NCI-H345 treated with DMSO at 0.1 percent for 48 hours (cell line): ENCODE measurements at regions not wholly inside any gene's neighbourhood (a gene's known extent, or its start where the extent isn't known, plus 50 kb on each side); places are given as distances from the start of the nearest gene placed in this dataset.
"Not testable (repeated sequence)": the region's sequence is repeated elsewhere in the genome, so short reads cannot be mapped to it uniquely, and the experiment has no call there.

Source experiments
- DNase-seq: peaks from one replicate; lab custom pipeline; 2025; ENCODE audit not compliant: unreplicated experiment; lab: John Stamatoyannopoulos, UW

GRCh38 chr3:26061947-26062346, 272.1 kb downstream of the OXSM start:
- DNase-seq = no peak

GRCh38 chr3:26064297-26064696, 274.4 kb downstream of the OXSM start:
- no peak for DNase-seq

GRCh38 chr3:26068890-26069289, 279.0 kb downstream of the OXSM start:
- DNase-seq = no peak

GRCh38 chr3:26070854-26071253, 281.0 kb downstream of the OXSM start:
- DNase-seq = no peak

- no peak for DNase-seq
These were observed 284.2 kb downstream of the OXSM start for GRCh38 chr3:26074080-26074479.

- DNase-seq = no peak
These were observed 288.6 kb downstream of the OXSM start for GRCh38 chr3:26078539-26078938.

- DNase-seq = no peak
These were observed 291.3 kb downstream of the OXSM start for GRCh38 chr3:26081166-26081565.

- DNase-seq = no peak
These were observed 291.9 kb downstream of the OXSM start for GRCh38 chr3:26081806-26082205.

- DNase-seq = no peak
These were observed 293.0 kb downstream of the OXSM start for GRCh38 chr3:26082911-26083310.

GRCh38 chr3:26084629-26085028, 294.7 kb downstream of the OXSM start:
- no peak for DNase-seq

- no peak for DNase-seq
These were observed 297.9 kb downstream of the OXSM start for GRCh38 chr3:26087751-26088150.

- DNase-seq = no peak
These were observed 299.4 kb downstream of the OXSM start for GRCh38 chr3:26089249-26089648.

- DNase-seq = no peak
These were observed 300.7 kb downstream of the OXSM start for GRCh38 chr3:26090589-26090988.

- DNase-seq = peak; percentile 18
These were observed 301.2 kb downstream of the OXSM start for GRCh38 chr3:26091096-26091495.

- DNase-seq = no peak
These were observed 301.7 kb downstream of the OXSM start for GRCh38 chr3:26091626-26092025.

GRCh38 chr3:26097111-26097510, 307.2 kb downstream of the OXSM start:
- DNase-seq = not testable (repeated sequence)

- DNase-seq = no peak
These were observed 309.8 kb downstream of the OXSM start for GRCh38 chr3:26099692-26100091.

GRCh38 chr3:26100176-26100575, 310.3 kb downstream of the OXSM start:
- no peak for DNase-seq

- DNase-seq = no peak
These were observed 312.5 kb downstream of the OXSM start for GRCh38 chr3:26102376-26102775.

- DNase-seq = no peak
These were observed 315.0 kb downstream of the OXSM start for GRCh38 chr3:26104851-26105251.

- no peak for DNase-seq
These were observed 315.4 kb downstream of the OXSM start for GRCh38 chr3:26105261-26105660.

GRCh38 chr3:26106228-26106627, 316.3 kb downstream of the OXSM start:
- DNase-seq = peak; percentile 16

- no peak for DNase-seq
These were observed 319.1 kb downstream of the OXSM start for GRCh38 chr3:26108846-26109489.
